GM12878 (cell line): ENCODE measurements at regions not wholly inside any gene's neighbourhood (a gene's known extent, or its start where the extent isn't known, plus 50 kb on each side); places are given as distances from the start of the nearest gene placed in this dataset.

Source experiments
- ATAC-seq: fragments of 200-7000 bp; cut with Tn5 transposase; 3 replicates; pipeline ENCODE4 v1.9.1; 2020; ENCODE audit warnings: mild to moderate bottlenecking, moderate library complexity
- BruUV-seq: library from RNA; stranded (reverse); fragments of 400-500 nt; replicated peaks from 2 replicates; lab custom pipeline; 2021; lab: Mats Ljungman, UMichigan
- CTCF ChIA-PET: fragments of 300-600 bp; sonication (Branson Sonifier 250); formaldehyde crosslinking; extraction: SDS; loops from one replicate; lab custom pipeline; 2021; ENCODE audit warnings: inconsistent platforms; lab: Yijun Ruan, JAX
- POLR2A ChIA-PET: fragments of 350-600 bp; formaldehyde crosslinking; extraction: SDS; loops from one replicate; lab custom pipeline; 2021; ENCODE audit warnings: inconsistent platforms; lab: Charles Lee
- RAD21 ChIA-PET: fragments of 300-600 bp; sonication (Branson Sonifier 250); formaldehyde crosslinking; loops from one replicate; lab custom pipeline; 2023; ENCODE audit warnings: antibody characterized with exemption; ENCODE audit not compliant: unreplicated experiment; lab: Charles Lee
- SMC1A ChIA-PET: fragments of 300-600 bp; sonication (Branson Sonifier 250); formaldehyde crosslinking; loops from one replicate; lab custom pipeline; 2023; ENCODE audit not compliant: unreplicated experiment, uncharacterized antibody; lab: Charles Lee
- DNase-seq: peaks from one replicate; pipeline ENCODE4 v3.0.0-alpha.2; 2011; ENCODE audit warnings: low read depth, low spot score
- FAIRE-seq: peaks from 3 replicates; lab custom pipeline; 2011; peaks lifted over from hg19 to GRCh38; lab: Jason Lieb, UNC
- H2AFZ ChIP-seq: 2 replicates; pipeline ENCODE4 v1.6.0; 2011; ENCODE audit warnings: low read depth, low read length, control low read depth; ENCODE audit not compliant: control insufficient read depth
- H3K27ac ChIP-seq: 2 replicates; pipeline ENCODE4 v1.5.1; 2011; ENCODE audit warnings: control low read depth; ENCODE audit not compliant: control insufficient read depth, insufficient read depth
- H3K27me3 ChIP-seq, 2 experiments: replicated peaks in 1 of 2; 2 replicates each; pipeline versions ENCODE4 v1.6.0 to v1.6.1; 2011; ENCODE audit warnings: low read length in 1 of 2; ENCODE audit not compliant: control insufficient read depth in 2 of 2, insufficient read depth in 2 of 2
- H3K36me3 ChIP-seq, 2 experiments: 2 replicates each; pipeline ENCODE4 v1.5.1; 2011; ENCODE audit warnings: low read length in 1 of 2; ENCODE audit not compliant: control insufficient read depth in 2 of 2, insufficient read depth in 2 of 2
- H3K4me1 ChIP-seq: 2 replicates; pipeline ENCODE4 v1.6.1; 2011; ENCODE audit warnings: mild to moderate bottlenecking, low read length, moderate library complexity, mixed read lengths; ENCODE audit not compliant: control insufficient read depth, insufficient read depth
- H3K4me2 ChIP-seq: 2 replicates; pipeline ENCODE4 v1.6.0; 2011; ENCODE audit warnings: control low read depth; ENCODE audit not compliant: control insufficient read depth, insufficient read depth
- H3K4me3 ChIP-seq: fragments of 200-600 bp; sonication (generic); 2 replicates; pipeline ENCODE4 v1.5.1; 2016
- H3K79me2 ChIP-seq: 2 replicates; pipeline ENCODE4 v1.6.0; 2011; ENCODE audit warnings: low read length; ENCODE audit not compliant: control insufficient read depth, insufficient read depth
- H3K9ac ChIP-seq: 2 replicates; pipeline ENCODE4 v1.8.0; 2011; ENCODE audit warnings: low read length, control low read depth, mixed read lengths; ENCODE audit not compliant: control insufficient read depth, insufficient read depth
- H3K9me3 ChIP-seq: replicated peaks from 3 replicates; pipeline ENCODE4 v1.5.1; 2011; ENCODE audit warnings: mild to moderate bottlenecking, low read length; ENCODE audit not compliant: control insufficient read depth, insufficient read depth
- H4K20me1 ChIP-seq: 2 replicates; pipeline ENCODE4 v1.6.0; 2011; ENCODE audit not compliant: control insufficient read depth, insufficient read depth
- SIN3A ChIP-seq: IDR thresholded peaks from 2 replicates; pipeline ENCODE4 v1.6.1; 2012; ENCODE audit warnings: low read depth, low read length, improper control_type of control experiment
- SREBF2 ChIP-seq: IDR thresholded peaks from 2 replicates; pipeline ENCODE4 v1.6.1; 2012; ENCODE audit warnings: mild to moderate bottlenecking, low read length
- WGBS: methylation state at CpG from one replicate; pipeline ENCODE4 v1.1.6; 2016; ENCODE audit warnings: low lambda C conversion rate; ENCODE audit not compliant: insufficient replicate concordance, insufficient coverage; ENCODE audit errors: missing lambda C conversion rate; 5-methylcytosine and 5-hydroxymethylcytosine counted together
- in situ Hi-C: fragments of 300-500 bp; cut with MboI; formaldehyde crosslinking; loops from 9 replicates; pipeline ENCODE4 v1.14.3; 2018; ENCODE audit warnings: mixed read lengths
- intact Hi-C: fragments of 100-400 bp; cut with micrococcal nuclease; formaldehyde crosslinking; loops from one replicate; pipeline ENCODE4 v1.14.2; 2022; ENCODE audit not compliant: unreplicated experiment

DNA sequence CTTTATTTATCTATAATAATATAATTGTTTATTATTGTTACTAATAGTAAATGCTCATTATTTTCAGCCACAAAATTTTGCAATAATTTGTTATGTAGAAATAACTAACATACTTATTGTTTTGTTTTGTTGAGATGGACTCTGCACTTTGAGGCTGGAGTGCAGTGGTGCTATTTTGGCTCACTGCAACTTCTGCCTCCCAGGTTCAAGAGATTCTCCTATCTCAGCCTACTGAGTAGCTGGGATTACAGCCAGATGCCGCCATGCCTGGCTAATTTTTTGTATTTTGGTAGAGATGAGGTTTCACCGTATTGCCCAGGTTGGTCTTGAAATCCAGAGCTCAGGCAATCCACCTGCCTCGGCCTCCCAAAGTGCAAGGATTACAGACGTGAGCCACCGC lies 76.6 kb upstream of the RAP1B start:
- SMC1A ChIA-PET, result no interaction called here
- Histone ChIP-seq H4K20me1 (no peaks in the 10 kb centered on the region), H3K27me3 (no peaks in the 10 kb centered on the region)
- whole genome bisulfite sequencing, result 87% methylated on average over 5 of the region's 5 CpGs
- TF ChIP-seq SIN3A, result no peak
- TF ChIP-seq, all 136 proteins: peak for 0
- Histone ChIP-seq H2AFZ (no peak overlapping the region), H3K9ac (no peak overlapping the region), H3K79me2 (no peaks in the 10 kb centered on the region), H3K4me3 (no peak overlapping the region), H3K36me3 (no peaks in the 10 kb centered on the region), H3K4me1 (peaks cover 3% of the 10 kb centered on the region; the same call in 1 of the 2 replicates), H3K9me3 (no peaks in the 10 kb centered on the region; the same call in 2 of the 3 replicates), H3K27ac (no peak overlapping the region), H3K4me2 (no peak overlapping the region)
- ChIA-PET RAD21 (interaction anchor here (0.6 kb wide), 1 partner anchor 178 kb away, joined by 3 read pairs; no protein-coding TSS in a partner anchor), CTCF (no interaction called here), POLR2A (no interaction called here)
- FAIRE-seq (no peak), ATAC-seq (no peak), DNase-seq (no peak)
- intact Hi-C loops (no loop called here), in situ Hi-C loops (no loop called here)
- no TSS peak for BruUV-seq

DNA sequence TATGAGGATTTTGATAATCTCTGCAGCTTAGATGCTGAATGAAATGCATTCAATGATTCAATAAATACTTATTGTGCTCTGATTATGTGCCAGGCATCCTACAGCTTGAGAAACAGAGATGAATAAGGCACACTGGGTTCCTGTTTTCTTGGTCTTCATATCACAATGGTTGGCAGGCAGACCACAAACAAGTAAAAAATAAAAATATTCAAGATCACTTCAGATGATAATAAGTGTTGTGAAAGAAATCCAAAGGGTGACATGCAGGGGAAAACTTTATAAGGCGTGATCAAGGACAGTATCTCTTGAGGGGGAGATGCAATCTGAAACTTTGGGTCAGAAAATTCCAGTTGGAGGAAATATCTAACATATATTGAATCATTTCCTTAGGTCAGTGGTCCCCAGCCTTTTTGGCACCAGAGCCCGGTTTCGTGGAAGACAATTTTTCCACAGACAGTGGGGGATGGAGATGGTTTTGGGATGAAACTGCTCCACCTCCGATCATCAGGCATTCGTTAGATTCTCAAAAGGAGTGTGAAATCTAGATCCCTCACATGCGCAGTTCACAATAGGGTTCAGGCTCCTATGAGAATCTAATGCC lies 73.7 kb upstream of the RAP1B start:
- no peaks in the 10 kb centered on the region for H3K36me3 ChIP-seq
- in situ Hi-C loops, result no loop called here
- peaks cover 2% of the 10 kb centered on the region; the same call in 1 of the 3 replicates for H3K9me3 ChIP-seq
- H3K9ac ChIP-seq, result no peak overlapping the region
- RAD21 ChIA-PET, result no interaction called here
- 89% methylated on average over 6 of the region's 6 CpGs for WGBS
- no TSS peak for BruUV-seq
- POLR2A ChIA-PET, result no interaction called here
- DNase-seq (no peak), FAIRE-seq (no peak), ATAC-seq (no peak)
- TF ChIP-seq SREBF2, result no peak
- H2AFZ ChIP-seq, result no peak overlapping the region
- no peaks in the 10 kb centered on the region for H3K27me3 ChIP-seq
- intact Hi-C loops, result no loop called here
- H3K4me1 ChIP-seq, result peaks cover 3% of the 10 kb centered on the region; the same call in 1 of the 2 replicates
- SMC1A ChIA-PET, result interaction anchor here (0.6 to 1.0 kb wide), 3 partner anchors 54 to 116 kb away, joined by 3 to 4 read pairs (median 3); no protein-coding TSS in a partner anchor
- H3K27ac ChIP-seq, result no peak overlapping the region
- H3K4me3 ChIP-seq, result no peak overlapping the region
- H3K79me2 ChIP-seq, result no peaks in the 10 kb centered on the region
- H3K4me2 ChIP-seq, result no peak overlapping the region
- CTCF ChIA-PET, result no interaction called here
- no peaks in the 10 kb centered on the region for H4K20me1 ChIP-seq
